ENCODE measurements at regions not wholly inside any gene's neighbourhood (a gene's known extent, or its start where the extent isn't known, plus 50 kb on each side); places are given as distances from the start of the nearest gene placed in this dataset.

DNA sequence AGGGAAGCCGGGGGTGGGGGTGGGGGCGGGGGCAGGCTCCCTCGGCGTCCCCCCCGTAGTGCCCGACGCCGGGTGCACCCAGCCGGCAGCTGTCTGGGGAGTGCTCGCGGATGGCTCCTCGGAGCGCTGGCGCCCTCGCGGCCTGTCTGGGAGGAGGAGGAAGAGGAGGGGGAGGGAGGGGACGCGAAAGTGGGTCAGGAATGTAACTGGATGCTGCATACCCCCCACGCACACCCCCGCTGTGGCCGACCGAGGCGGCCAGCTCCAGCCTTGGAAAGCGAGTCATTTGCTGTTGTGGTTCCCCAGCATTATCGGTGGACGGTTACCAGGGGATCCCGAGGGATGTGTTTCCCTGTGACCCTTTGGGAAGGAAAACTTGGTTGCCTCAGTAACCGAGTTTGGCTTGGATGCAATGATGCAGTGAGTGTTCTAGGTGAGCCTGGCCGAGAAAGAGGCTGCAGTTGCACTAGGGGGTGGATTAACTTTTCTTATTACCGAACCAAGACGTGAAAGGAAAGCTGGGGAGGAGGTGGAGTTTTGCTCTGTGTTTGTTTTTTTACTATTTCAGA, 55.2 kb upstream of the RREB1 start:
- TF ChIP-seq CEBPB (IDR thresholded peaks at IDR 0.05) = no peak
- TF ChIP-seq, protein P1, sequence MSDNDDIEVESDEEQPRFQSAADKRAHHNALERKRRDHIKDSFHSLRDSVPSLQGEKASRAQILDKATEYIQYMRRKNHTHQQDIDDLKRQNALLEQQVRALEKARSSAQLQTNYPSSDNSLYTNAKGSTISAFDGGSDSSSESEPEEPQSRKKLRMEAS (IDR thresholded peaks at IDR 0.05) = peak; percentile 37
- no peak for TF ChIP-seq EP300 (IDR thresholded peaks at IDR 0.05; ENCODE audit: borderline replicate concordance)
- TF ChIP-seq CREB1 (IDR thresholded peaks at IDR 0.05; ENCODE audit: low read depth) = no peak
- TF ChIP-seq EGR1 (IDR thresholded peaks at IDR 0.05) = peak; percentile 70
- TF ChIP-seq TEAD4 (IDR thresholded peaks at IDR 0.05) = peak; percentile 52
- TF ChIP-seq TCF12 (IDR thresholded peaks at IDR 0.05; ENCODE audit: low read depth) = peak; percentile 41
- no peak for TF ChIP-seq FOXM1 (IDR thresholded peaks at IDR 0.05; ENCODE audit: borderline replicate concordance, low read depth)
- TF ChIP-seq NFIC (IDR thresholded peaks at IDR 0.05) = no peak; the same call in 1 of the 2 replicates

Measured in Ishikawa (cell line).